K562 (cell line): ENCODE measurements at regions not wholly inside any gene's neighbourhood (a gene's known extent, or its start where the extent isn't known, plus 50 kb on each side); places are given as distances from the start of the nearest gene placed in this dataset.

Experiments
- ATAC-seq: fragments of 200-7000 bp; cut with Tn5 transposase; 3 replicates; pipeline ENCODE4 v1.9.1; 2020; ENCODE audit warnings: moderate library complexity
- BruUV-seq: library from RNA; stranded (reverse); fragments of 400-500 nt; replicated peaks from 2 replicates; lab custom pipeline; 2021; lab: Mats Ljungman, UMichigan
- CTCF ChIA-PET: fragments of 300-600 bp; formaldehyde crosslinking; extraction: SDS; loops from one replicate; lab custom pipeline; 2021; ENCODE audit warnings: low intra/inter-chr PET ratio; lab: Yijun Ruan, JAX
- POLR2A ChIA-PET: fragments of 300-600, 350-650 bp; sonication (Branson Sonifier 250); formaldehyde crosslinking; extraction: SDS; loops from one replicate; lab custom pipeline; 2021; ENCODE audit warnings: antibody characterized with exemption, inconsistent platforms; lab: Yijun Ruan, JAX
- DNase-seq, 4 experiments: peaks; one replicate each; pipeline versions ENCODE4 v3.0.0 to v3.0.0-alpha.2; 2011 to 2018; ENCODE audit warnings: low spot score in 3 of 4, mixed read lengths in 3 of 4; ENCODE audit errors: extremely low read depth in 1 of 4
- FAIRE-seq: peaks from 2 replicates; lab custom pipeline; 2011; peaks lifted over from hg19 to GRCh38; lab: Jason Lieb, UNC
- H2AFZ ChIP-seq: 2 replicates; pipeline ENCODE4 v1.6.0; 2011; ENCODE audit warnings: low read depth, low read length, control low read depth, inconsistent platforms
- H3K27ac ChIP-seq: fragments of 200-600 bp; 3 replicates; pipeline ENCODE4 v1.8.0; 2011; ENCODE audit warnings: low read depth, mild to moderate bottlenecking, control low read depth, inconsistent platforms, low read length, moderate library complexity, mixed read lengths; ENCODE audit errors: extremely low read depth
- H3K27me3 ChIP-seq, 2 experiments: fragments of 300-600 bp in 1 of 2; 2 replicates in 1 of 2; 3 replicates in 1 of 2; pipeline versions ENCODE4 v1.6.0 to v1.8.0; 2011; ENCODE audit warnings: inconsistent platforms in 2 of 2, low read length in 2 of 2, mild to moderate bottlenecking in 1 of 2, mixed read lengths in 1 of 2, moderate library complexity in 1 of 2; ENCODE audit not compliant: control insufficient read depth in 2 of 2, insufficient read depth in 2 of 2
- H3K36me3 ChIP-seq: fragments of 300-600 bp; 3 replicates; pipeline ENCODE4 v1.8.0; 2011; ENCODE audit warnings: mild to moderate bottlenecking, low read length, inconsistent platforms; ENCODE audit not compliant: control insufficient read depth, insufficient read depth
- H3K4me1 ChIP-seq, 2 experiments: fragments of 200-600 bp in 1 of 2; replicated peaks in 1 of 2; 2 replicates in 1 of 2; 3 replicates in 1 of 2; pipeline versions ENCODE4 v1.5.1 to v1.8.0; 2011; ENCODE audit warnings: inconsistent platforms in 2 of 2, low read length in 2 of 2, mild to moderate bottlenecking in 1 of 2, mixed read lengths in 1 of 2, moderate library complexity in 1 of 2; ENCODE audit not compliant: control insufficient read depth in 2 of 2, insufficient read depth in 2 of 2
- H3K4me2 ChIP-seq: 2 replicates; pipeline ENCODE4 v1.6.1; 2011; ENCODE audit warnings: low read length, control low read depth, inconsistent platforms, mixed read lengths; ENCODE audit not compliant: insufficient read depth
- H3K4me3 ChIP-seq: fragments of 200-600 bp; sonication (generic), shearing (Covaris generic); 2 replicates; pipeline ENCODE4 v1.5.1; 2016; ENCODE audit warnings: control low read depth, inconsistent platforms
- H3K79me2 ChIP-seq: fragments of 200-600 bp; 3 replicates; pipeline ENCODE4 v1.8.0; 2011; ENCODE audit warnings: low read length, inconsistent platforms; ENCODE audit not compliant: control insufficient read depth, insufficient read depth
- H3K9ac ChIP-seq, 2 experiments: 2 replicates each; pipeline versions ENCODE4 v1.6.0 to v1.6.1; 2011; ENCODE audit warnings: low read depth in 2 of 2, low read length in 2 of 2, control low read depth in 1 of 2, inconsistent platforms in 1 of 2, mild to moderate bottlenecking in 1 of 2, mixed read lengths in 1 of 2; ENCODE audit not compliant: insufficient read depth in 1 of 2
- H3K9me1 ChIP-seq: one replicate; pipeline ENCODE4 v1.6.0; 2011; ENCODE audit warnings: inconsistent platforms, mild to moderate bottlenecking, low read length, moderate library complexity; ENCODE audit not compliant: control insufficient read depth, insufficient read depth
- H3K9me3 ChIP-seq: replicated peaks from 2 replicates; pipeline ENCODE4 v1.5.1; 2011; ENCODE audit warnings: low read depth, low read length, inconsistent platforms; ENCODE audit not compliant: control insufficient read depth, insufficient read depth
- H4K20me1 ChIP-seq: replicated peaks from 2 replicates; pipeline ENCODE4 v1.6.1; 2011; ENCODE audit warnings: low read length, inconsistent platforms, mixed read lengths; ENCODE audit not compliant: control insufficient read depth, insufficient read depth
- FOS ChIP-seq: IDR thresholded peaks from 3 replicates; pipeline ENCODE4 v1.6.1; 2011; ENCODE audit not compliant: insufficient read length; ENCODE audit errors: extremely low read depth
- GTF2E2 ChIP-seq: fragments of 200-800 bp; sonication (Bioruptor generic); IDR thresholded peaks from 2 replicates; pipeline ENCODE4 v1.6.1; 2016; ENCODE audit warnings: missing genetic modification characterization, missing compliant biosample characterization
- MCM7 ChIP-seq, 2 experiments: fragments of 450-650 bp; IDR thresholded peaks; 2 replicates each; pipeline ENCODE4 v1.6.1; 2016 to 2018
- MTA1 ChIP-seq: fragments of 450-650 bp; IDR thresholded peaks from 2 replicates; pipeline ENCODE4 v1.6.1; 2017; ENCODE audit warnings: borderline replicate concordance
- NFXL1 ChIP-seq: fragments of 450-650 bp; formaldehyde crosslinking; IDR thresholded peaks from 2 replicates; pipeline ENCODE4 v1.4.0; 2021; ENCODE audit warnings: mild to moderate bottlenecking
- PURB ChIP-seq: sonication (generic); formaldehyde crosslinking; IDR thresholded peaks from 2 replicates; pipeline ENCODE4 v1.9.0; 2021; ENCODE audit warnings: low read depth, mild to moderate bottlenecking, missing genetic modification reagents
- RBBP5 ChIP-seq: fragments of 200-600 bp; sonication (generic); IDR thresholded peaks from 2 replicates; pipeline ENCODE4 v1.6.1; 2012; ENCODE audit warnings: borderline replicate concordance, mild to moderate bottlenecking, low read length, control low read depth, inconsistent platforms; ENCODE audit not compliant: insufficient read depth, poor library complexity, severe bottlenecking
- RFX1 ChIP-seq: fragments of 450-650 bp; IDR thresholded peaks from 2 replicates; pipeline ENCODE4 v1.6.1; 2016; ENCODE audit warnings: mild to moderate bottlenecking, moderate library complexity
- TBP ChIP-seq: optimal IDR thresholded peaks from 2 replicates; pipeline ENCODE3; 2011; ENCODE audit warnings: low read depth, low read length, improper control_type of control experiment
- ZNF282 ChIP-seq: sonication (generic); formaldehyde crosslinking; IDR thresholded peaks from 2 replicates; pipeline ENCODE4 v1.8.1; 2023; ENCODE audit warnings: missing genetic modification reagents
- ZNF436 ChIP-seq: fragments of 250-450, 450-650 bp; sonication (Bioruptor Pico); formaldehyde crosslinking; IDR thresholded peaks from 2 replicates; pipeline ENCODE4 v1.7.0; 2020; ENCODE audit warnings: mild to moderate bottlenecking
- ZNF507 ChIP-seq: conservative IDR thresholded peaks from 2 replicates; pipeline ENCODE4 v1.6.1; 2017; ENCODE audit warnings: missing genetic modification characterization, missing compliant biosample characterization
- WGBS: fragments of 100-300 bp; shearing (Covaris generic); methylation state at CpG from one replicate; pipeline ENCODE4 v1.1.6; 2016; ENCODE audit warnings: low coverage, mixed read lengths; ENCODE audit not compliant: insufficient coverage; ENCODE audit errors: missing lambda C conversion rate; 5-methylcytosine and 5-hydroxymethylcytosine counted together
- in situ Hi-C: fragments of 300-500 bp; cut with MboI; formaldehyde crosslinking; loops from 4 replicates; pipeline ENCODE4 v1.15.0; 2018; ENCODE audit warnings: inconsistent platforms, mixed read lengths
- intact Hi-C: fragments of 100-400 bp; cut with micrococcal nuclease; formaldehyde crosslinking; loops from 2 replicates; pipeline ENCODE4 v1.14.2; 2022
- TF ChIP-seq, protein P1 (sequence below): fragments of 450-650 bp; IDR thresholded peaks from 2 replicates; pipeline ENCODE4 v1.6.1; 2016; ENCODE audit warnings: missing biosample characterization, missing genetic modification characterization
- TF ChIP-seq, protein P2 (sequence below): sonication (generic); formaldehyde crosslinking; IDR thresholded peaks from 2 replicates; pipeline ENCODE4 v1.8.0; 2022; ENCODE audit warnings: mild to moderate bottlenecking, missing genetic modification reagents
- TF ChIP-seq, protein P3 (sequence below): fragments of 450-650 bp; formaldehyde crosslinking; IDR thresholded peaks from 2 replicates; pipeline ENCODE4 v1.4.0; 2020; ENCODE audit warnings: mild to moderate bottlenecking
- TF ChIP-seq, protein P4 (sequence below): sonication (generic); formaldehyde crosslinking; IDR thresholded peaks from 2 replicates; pipeline ENCODE4 v1.8.1; 2023; ENCODE audit warnings: mild to moderate bottlenecking, missing genetic modification reagents
- TF ChIP-seq, protein P5 (sequence below): fragments of 200-400 bp; formaldehyde crosslinking; IDR thresholded peaks from 2 replicates; pipeline ENCODE4 v1.6.1; 2017; ENCODE audit warnings: mild to moderate bottlenecking, low read depth, low read length, moderate library complexity

DNA sequence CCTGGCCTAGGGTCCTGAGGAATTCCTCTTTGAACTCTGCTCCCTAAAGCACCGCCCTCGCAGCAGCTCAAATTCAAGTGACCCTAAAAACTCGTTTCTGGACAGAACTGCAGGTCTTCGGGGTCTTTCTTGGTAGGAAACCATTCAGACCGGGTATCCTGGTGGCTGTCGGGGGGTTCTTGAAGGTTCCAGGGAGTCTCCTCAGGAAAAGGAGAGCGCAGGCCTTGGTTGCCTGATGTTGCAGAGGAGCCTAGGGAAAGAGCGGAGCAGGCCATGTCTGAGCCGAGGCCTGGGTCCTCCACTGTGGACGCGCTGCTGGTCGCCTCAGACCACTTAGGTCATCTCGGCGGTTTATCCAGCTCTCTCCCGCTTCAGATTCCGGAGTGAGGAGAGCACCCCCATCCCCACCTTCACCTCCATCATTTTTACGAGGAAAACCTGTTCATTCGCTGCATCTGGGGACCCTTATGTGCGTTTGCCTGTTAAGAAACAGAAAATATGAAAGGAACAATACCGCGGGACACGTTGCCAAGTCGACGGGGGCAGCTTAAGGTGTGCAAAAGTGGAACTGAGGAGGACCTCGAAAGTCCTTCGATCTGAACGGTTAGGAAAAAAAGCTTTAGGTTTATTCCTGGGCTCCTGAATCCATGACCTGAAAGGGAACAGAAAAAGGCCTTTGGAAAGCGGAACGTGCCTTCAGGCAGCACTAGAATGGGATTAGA is 299.4 kb downstream of the PARP8 start:
- Histone ChIP-seq H3K4me1 (peaks cover 0 to 8% of the 10 kb centered on the region in 2 experiments; a peak in 1 of 5 replicates), H3K79me2 (no peaks in the 10 kb centered on the region), H3K4me2 (no peak overlapping the region), H3K4me3 (no peak overlapping the region), H3K36me3 (no peaks in the 10 kb centered on the region), H3K27ac (no peak overlapping the region), H3K9me3 (no peaks in the 10 kb centered on the region), H3K9ac (no peak overlapping the region), H2AFZ (no peak overlapping the region), H4K20me1 (no peaks in the 10 kb centered on the region), H3K9me1 (no peaks in the 10 kb centered on the region), H3K27me3 (peaks cover 6 to 18% of the 10 kb centered on the region in 2 experiments; a peak in 3 of 5 replicates)
- FAIRE-seq (no peak), DNase-seq (no peak), ATAC-seq (no peak)
- WGBS, result 13% methylated on average over 26 of the region's 29 CpGs
- no TSS peak for BruUV-seq
- intact Hi-C loops (no loop called here), in situ Hi-C loops (loop anchor here (25.0 kb wide), 1 partner anchor 1046 kb away; no protein-coding TSS in a partner anchor)
- CTCF ChIA-PET, result no interaction called here
- POLR2A ChIA-PET, result interaction anchor here (0.7 kb wide), 1 partner anchor 1485 kb away, joined by 3 read pairs; no protein-coding TSS in a partner anchor
- TF ChIP-seq, protein P1, sequence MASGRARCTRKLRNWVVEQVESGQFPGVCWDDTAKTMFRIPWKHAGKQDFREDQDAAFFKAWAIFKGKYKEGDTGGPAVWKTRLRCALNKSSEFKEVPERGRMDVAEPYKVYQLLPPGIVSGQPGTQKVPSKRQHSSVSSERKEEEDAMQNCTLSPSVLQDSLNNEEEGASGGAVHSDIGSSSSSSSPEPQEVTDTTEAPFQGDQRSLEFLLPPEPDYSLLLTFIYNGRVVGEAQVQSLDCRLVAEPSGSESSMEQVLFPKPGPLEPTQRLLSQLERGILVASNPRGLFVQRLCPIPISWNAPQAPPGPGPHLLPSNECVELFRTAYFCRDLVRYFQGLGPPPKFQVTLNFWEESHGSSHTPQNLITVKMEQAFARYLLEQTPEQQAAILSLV, result no peak
- no peak for TF ChIP-seq FOS
- no peak for TF ChIP-seq PURB (CRISPR knock-in tag)
- no peak for TF ChIP-seq MCM7 (IDR thresholded peaks at IDR 0.05)
- TF ChIP-seq, protein P2, sequence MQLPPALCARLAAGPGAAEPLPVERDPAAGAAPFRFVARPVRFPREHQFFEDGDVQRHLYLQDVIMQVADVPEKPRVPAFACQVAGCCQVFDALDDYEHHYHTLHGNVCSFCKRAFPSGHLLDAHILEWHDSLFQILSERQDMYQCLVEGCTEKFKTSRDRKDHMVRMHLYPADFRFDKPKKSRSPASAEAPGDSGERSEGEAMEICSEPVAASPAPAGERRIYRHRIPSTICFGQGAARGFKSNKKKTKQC (CRISPR knock-in tag), result no peak
- TF ChIP-seq TBP, result no peak
- no peak for TF ChIP-seq NFXL1 (CRISPR knock-in tag)
- no peak for TF ChIP-seq ZNF282 (CRISPR knock-in tag)
- no peak for TF ChIP-seq RFX1
- TF ChIP-seq, protein P3, sequence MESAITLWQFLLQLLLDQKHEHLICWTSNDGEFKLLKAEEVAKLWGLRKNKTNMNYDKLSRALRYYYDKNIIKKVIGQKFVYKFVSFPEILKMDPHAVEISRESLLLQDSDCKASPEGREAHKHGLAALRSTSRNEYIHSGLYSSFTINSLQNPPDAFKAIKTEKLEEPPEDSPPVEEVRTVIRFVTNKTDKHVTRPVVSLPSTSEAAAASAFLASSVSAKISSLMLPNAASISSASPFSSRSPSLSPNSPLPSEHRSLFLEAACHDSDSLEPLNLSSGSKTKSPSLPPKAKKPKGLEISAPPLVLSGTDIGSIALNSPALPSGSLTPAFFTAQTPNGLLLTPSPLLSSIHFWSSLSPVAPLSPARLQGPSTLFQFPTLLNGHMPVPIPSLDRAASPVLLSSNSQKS (CRISPR knock-in tag), result no peak
- TF ChIP-seq ZNF507 (tag), result no peak
- TF ChIP-seq RBBP5, result no peak
- TF ChIP-seq GTF2E2 (tag), result no peak
- TF ChIP-seq, protein P4, sequence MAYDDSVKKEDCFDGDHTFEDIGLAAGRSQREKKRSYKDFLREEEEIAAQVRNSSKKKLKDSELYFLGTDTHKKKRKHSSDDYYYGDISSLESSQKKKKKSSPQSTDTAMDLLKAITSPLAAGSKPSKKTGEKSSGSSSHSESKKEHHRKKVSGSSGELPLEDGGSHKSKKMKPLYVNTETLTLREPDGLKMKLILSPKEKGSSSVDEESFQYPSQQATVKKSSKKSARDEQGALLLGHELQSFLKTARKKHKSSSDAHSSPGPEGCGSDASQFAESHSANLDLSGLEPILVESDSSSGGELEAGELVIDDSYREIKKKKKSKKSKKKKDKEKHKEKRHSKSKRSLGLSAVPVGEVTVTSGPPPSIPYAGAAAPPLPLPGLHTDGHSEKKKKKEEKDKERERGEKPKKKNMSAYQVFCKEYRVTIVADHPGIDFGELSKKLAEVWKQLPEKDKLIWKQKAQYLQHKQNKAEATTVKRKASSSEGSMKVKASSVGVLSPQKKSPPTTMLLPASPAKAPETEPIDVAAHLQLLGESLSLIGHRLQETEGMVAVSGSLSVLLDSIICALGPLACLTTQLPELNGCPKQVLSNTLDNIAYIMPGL (CRISPR knock-in tag), result no peak
- no peak for TF ChIP-seq MTA1
- TF ChIP-seq, protein P5, sequence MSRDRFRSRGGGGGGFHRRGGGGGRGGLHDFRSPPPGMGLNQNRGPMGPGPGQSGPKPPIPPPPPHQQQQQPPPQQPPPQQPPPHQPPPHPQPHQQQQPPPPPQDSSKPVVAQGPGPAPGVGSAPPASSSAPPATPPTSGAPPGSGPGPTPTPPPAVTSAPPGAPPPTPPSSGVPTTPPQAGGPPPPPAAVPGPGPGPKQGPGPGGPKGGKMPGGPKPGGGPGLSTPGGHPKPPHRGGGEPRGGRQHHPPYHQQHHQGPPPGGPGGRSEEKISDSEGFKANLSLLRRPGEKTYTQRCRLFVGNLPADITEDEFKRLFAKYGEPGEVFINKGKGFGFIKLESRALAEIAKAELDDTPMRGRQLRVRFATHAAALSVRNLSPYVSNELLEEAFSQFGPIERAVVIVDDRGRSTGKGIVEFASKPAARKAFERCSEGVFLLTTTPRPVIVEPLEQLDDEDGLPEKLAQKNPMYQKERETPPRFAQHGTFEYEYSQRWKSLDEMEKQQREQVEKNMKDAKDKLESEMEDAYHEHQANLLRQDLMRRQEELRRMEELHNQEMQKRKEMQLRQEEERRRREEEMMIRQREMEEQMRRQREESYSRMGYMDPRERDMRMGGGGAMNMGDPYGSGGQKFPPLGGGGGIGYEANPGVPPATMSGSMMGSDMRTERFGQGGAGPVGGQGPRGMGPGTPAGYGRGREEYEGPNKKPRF, result no peak
- TF ChIP-seq ZNF436 (CRISPR knock-in tag), result no peak
